HG03442 (cell line): ENCODE measurements at regions not wholly inside any gene's neighbourhood (a gene's known extent, or its start where the extent isn't known, plus 50 kb on each side); places are given as distances from the start of the nearest gene placed in this dataset.
"Not testable (repeated sequence)": the region's sequence is repeated elsewhere in the genome, so short reads cannot be mapped to it uniquely, and the experiment has no call there.

Source experiments
- ATAC-seq: cut with Tn5 transposase; IDR thresholded peaks from one replicate; pipeline ENCODE4 v1.9.1; 2021; ENCODE audit warnings: mild to moderate bottlenecking, moderate library complexity; ENCODE audit not compliant: unreplicated experiment

- ATAC-seq = no peak
These were observed 148.6 kb downstream of the RBMX2 start for GRCh38 chrX:130550351-130550750.

GRCh38 chrX:130552444-130553073, 150.8 kb downstream of the RBMX2 start:
- peak; percentile 85 for ATAC-seq

GRCh38 chrX:130555341-130555740, 153.6 kb downstream of the RBMX2 start:
- ATAC-seq = no peak

GRCh38 chrX:130555757-130556156, 154.0 kb downstream of the RBMX2 start:
- ATAC-seq = no peak

GRCh38 chrX:130556951-130557350, 155.2 kb downstream of the RBMX2 start:
- ATAC-seq = no peak

- ATAC-seq = no peak
These were observed 158.8 kb downstream of the RBMX2 start for GRCh38 chrX:130560544-130560943.

- no peak for ATAC-seq
These were observed 160.1 kb downstream of the RBMX2 start for GRCh38 chrX:130561930-130562329.

- ATAC-seq = no peak
These were observed 161.7 kb downstream of the RBMX2 start for GRCh38 chrX:130563476-130563875.

- no peak for ATAC-seq
These were observed 164.4 kb downstream of the RBMX2 start for GRCh38 chrX:130566028-130566683.

- not testable (repeated sequence) for ATAC-seq
These were observed 171.2 kb downstream of the RBMX2 start for GRCh38 chrX:130573030-130573429.
